Retinal pigment epithelial cell (primary cell): ENCODE measurements at regions not wholly inside any gene's neighbourhood (a gene's known extent, or its start where the extent isn't known, plus 50 kb on each side); places are given as distances from the start of the nearest gene placed in this dataset.

Source experiments
- DNase-seq: peaks from one replicate; pipeline ENCODE4 v3.0.0-alpha.2; 2010; ENCODE audit warnings: low read depth
- H3K4me3 ChIP-seq: 2 replicates; pipeline ENCODE4 v1.5.1; 2011; ENCODE audit warnings: mild to moderate bottlenecking, low read length, control low read depth, moderate library complexity
- TF ChIP-seq, protein P1 (sequence below): conservative IDR thresholded peaks from 2 replicates; pipeline ENCODE4 v1.5.1; 2011; ENCODE audit warnings: low read depth, low read length, control low read depth, inconsistent platforms

DNA sequence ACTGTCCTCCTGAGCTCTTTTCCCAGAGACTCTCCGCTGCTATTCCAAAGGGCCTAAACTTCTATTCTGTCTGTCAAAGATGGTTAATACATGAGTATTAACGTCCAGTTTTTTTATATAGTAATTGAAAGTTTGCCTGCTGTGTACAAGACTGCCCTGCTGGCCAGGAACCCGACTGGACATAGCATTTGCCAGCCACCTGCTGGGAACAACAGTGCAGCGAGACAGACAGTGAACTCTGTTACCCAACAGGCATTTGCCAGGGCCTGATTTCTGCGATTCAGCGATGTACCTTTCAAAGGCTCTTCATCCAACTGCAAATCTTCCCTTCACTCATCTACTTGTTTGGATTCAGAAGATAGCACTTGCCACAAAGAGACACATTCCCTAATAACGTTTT is 128.8 kb upstream of the SEM1 start:
- TF ChIP-seq, protein P1, sequence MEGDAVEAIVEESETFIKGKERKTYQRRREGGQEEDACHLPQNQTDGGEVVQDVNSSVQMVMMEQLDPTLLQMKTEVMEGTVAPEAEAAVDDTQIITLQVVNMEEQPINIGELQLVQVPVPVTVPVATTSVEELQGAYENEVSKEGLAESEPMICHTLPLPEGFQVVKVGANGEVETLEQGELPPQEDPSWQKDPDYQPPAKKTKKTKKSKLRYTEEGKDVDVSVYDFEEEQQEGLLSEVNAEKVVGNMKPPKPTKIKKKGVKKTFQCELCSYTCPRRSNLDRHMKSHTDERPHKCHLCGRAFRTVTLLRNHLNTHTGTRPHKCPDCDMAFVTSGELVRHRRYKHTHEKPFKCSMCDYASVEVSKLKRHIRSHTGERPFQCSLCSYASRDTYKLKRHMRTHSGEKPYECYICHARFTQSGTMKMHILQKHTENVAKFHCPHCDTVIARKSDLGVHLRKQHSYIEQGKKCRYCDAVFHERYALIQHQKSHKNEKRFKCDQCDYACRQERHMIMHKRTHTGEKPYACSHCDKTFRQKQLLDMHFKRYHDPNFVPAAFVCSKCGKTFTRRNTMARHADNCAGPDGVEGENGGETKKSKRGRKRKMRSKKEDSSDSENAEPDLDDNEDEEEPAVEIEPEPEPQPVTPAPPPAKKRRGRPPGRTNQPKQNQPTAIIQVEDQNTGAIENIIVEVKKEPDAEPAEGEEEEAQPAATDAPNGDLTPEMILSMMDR: no peak
- H3K4me3 ChIP-seq: no peak overlapping the region
- no peak for DNase-seq

DNA sequence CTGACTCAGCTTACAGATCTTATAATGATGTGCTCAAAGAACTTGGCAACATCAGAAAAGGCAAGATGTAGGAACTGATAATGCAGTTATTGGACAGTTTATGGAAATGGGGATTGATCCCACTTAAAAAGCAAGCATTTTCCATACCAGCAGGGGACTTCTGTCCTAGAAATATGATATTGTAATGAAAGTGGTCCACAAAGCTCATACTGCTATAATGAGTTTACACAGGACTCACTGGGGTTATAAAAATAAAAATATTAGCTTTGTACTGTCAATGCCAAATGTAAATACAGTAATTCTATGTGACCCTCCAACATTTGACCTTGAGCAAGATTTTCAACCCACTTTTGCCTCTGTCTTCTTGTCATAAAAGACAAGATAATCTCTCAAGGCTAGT is 145.5 kb upstream of the SEM1 start:
- no peak for DNase-seq
- TF ChIP-seq, protein P1: no peak
- H3K4me3 ChIP-seq: no peak overlapping the region

DNA sequence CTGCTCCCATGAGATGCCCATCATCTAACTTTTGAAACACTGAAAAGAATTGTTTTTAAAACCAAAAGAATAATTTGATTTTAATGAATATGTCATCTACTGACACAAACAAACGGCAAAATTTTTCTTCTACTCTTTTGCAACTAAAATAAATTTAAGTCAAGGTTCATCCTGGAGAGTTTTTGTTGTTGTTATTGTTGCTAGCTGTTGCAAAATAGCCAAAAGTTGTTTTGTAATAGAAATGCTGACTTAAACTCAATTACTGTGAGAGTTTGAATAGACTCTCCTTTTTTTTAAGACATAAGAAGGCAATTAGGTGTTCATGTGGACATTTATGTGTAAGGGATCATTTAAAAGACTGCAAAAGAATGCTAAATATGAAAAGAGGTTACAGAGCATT is 146.0 kb upstream of the SEM1 start:
- no peak for DNase-seq
- H3K4me3 ChIP-seq: no peak overlapping the region
- TF ChIP-seq, protein P1: no peak

DNA sequence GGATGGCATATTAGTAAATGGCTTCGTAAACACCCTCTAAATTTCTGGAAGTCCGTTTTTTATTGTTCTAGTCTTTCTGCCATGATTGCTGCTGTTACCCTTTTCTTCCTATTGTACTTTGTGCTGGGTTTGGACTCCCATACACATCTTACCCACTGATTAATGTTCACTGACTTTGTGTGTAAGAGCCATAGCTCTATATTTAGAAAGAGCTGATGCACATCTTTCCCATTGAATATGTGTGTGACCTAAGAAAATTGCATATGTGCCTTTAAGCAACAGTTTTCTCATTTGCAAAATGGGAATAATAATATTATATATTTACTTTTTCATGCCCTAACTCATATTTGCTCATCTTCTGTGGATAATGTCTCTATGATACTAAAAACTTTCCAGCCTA is 135.8 kb upstream of the DLX6 start:
- DNase-seq: no peak
- no peak overlapping the region for H3K4me3 ChIP-seq
- TF ChIP-seq, protein P1: no peak

DNA sequence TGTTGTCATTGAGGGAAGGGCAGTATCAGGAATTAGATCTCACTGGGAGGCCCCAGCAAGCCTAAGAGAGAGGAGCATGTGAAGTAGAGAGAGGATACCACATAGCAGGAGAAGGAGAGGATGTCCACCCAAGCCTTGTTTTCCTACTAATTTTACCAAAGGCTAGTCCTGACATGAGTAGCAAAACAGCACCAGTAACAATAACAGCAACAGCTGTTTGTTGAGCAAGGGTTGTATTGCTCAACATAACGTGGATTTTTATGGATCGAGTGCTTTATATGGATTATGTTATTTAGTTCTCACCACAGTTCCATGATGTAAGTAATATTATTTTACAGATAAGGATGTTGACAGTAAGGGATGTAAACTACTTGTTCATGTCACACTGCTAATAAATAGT is 135.2 kb upstream of the DLX6 start:
- DNase-seq: no peak
- H3K4me3 ChIP-seq: no peak overlapping the region
- TF ChIP-seq, protein P1: no peak

DNA sequence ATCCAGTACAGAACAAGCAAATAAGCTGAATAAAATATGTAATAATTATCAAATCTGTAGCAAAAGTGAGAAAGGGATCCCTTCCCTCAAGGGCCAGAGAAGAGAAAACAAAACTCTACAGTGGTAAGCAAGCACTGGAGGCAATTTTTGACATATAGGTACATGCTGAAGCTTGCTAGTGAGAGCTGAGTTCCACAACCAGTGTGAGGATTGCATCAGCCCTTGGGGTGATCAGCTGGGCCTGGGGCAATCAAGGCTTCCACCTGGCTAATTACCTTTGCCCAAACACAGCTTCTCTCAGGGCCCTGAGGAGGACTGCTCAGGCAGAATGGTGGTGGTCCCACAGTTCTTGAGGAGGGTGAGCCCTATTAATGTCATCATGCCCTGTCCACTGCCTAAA is 134.4 kb upstream of the DLX6 start:
- no peak overlapping the region for H3K4me3 ChIP-seq
- TF ChIP-seq, protein P1: no peak
- no peak for DNase-seq

DNA sequence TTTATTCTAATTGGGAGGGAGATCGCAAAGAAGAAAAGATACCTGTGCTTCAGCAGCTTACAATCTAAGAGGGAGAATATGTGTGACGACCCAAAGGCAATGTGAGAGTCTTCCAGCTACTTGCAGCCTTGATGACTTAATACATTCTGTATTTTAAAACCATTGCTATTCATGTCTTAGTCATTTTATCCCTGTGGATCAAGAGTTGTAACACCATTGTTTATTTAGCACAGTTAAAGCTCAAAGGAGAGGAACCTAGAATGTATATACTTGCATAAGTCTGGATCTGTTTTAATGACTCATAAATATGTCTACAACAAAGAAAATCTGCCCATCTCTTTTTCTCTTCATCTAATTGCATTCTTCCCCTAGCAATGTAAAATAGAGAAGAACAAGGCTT is 117.9 kb upstream of the DLX6 start:
- TF ChIP-seq, protein P1: no peak
- DNase-seq: no peak
- H3K4me3 ChIP-seq: no peak overlapping the region
